K562 (cell line): ENCODE measurements at regions not wholly inside any gene's neighbourhood (a gene's known extent, or its start where the extent isn't known, plus 50 kb on each side); places are given as distances from the start of the nearest gene placed in this dataset.

Source experiments
- ARHGAP35 ChIP-seq: fragments of 450-650 bp; IDR thresholded peaks from 2 replicates; pipeline ENCODE4 v1.6.1; 2018; ENCODE audit not compliant: partially characterized antibody
- CXXC5 ChIP-seq: fragments of 250-450 bp; sonication (Bioruptor Pico); IDR thresholded peaks from 2 replicates; pipeline ENCODE4 v1.8.0; 2022; ENCODE audit warnings: inconsistent platforms, mild to moderate bottlenecking, moderate library complexity
- FOXJ2 ChIP-seq: fragments of 200-800 bp; sonication (Bioruptor generic); IDR thresholded peaks from 2 replicates; pipeline ENCODE4 v1.6.1; 2016; ENCODE audit warnings: missing genetic modification characterization, missing compliant biosample characterization
- GTF2E2 ChIP-seq: fragments of 200-800 bp; sonication (Bioruptor generic); IDR thresholded peaks from 2 replicates; pipeline ENCODE4 v1.6.1; 2016; ENCODE audit warnings: missing genetic modification characterization, missing compliant biosample characterization
- HIVEP1 ChIP-seq: fragments of 250-450 bp; sonication (Bioruptor Pico); IDR thresholded peaks from 2 replicates; pipeline ENCODE4 v1.4.0; 2020; ENCODE audit warnings: mild to moderate bottlenecking
- MAFK ChIP-seq: IDR thresholded peaks from 2 replicates; pipeline ENCODE4 v1.6.1; 2011; ENCODE audit warnings: low read length, improper control_type of control experiment
- NRF1 ChIP-seq, 2 experiments: fragments of 450-650 bp; IDR thresholded peaks in 1 of 2; conservative IDR thresholded peaks in 1 of 2; 2 replicates each; pipeline ENCODE4 v1.6.1; 2014; ENCODE audit warnings: mild to moderate bottlenecking in 2 of 2
- RAD21 ChIP-seq, 2 experiments: fragments of 250-450 bp in 1 of 2; fragments of 450-650 bp in 1 of 2; sonication (Bioruptor Pico) in 1 of 2; formaldehyde crosslinking in 1 of 2; IDR thresholded peaks in 1 of 2; conservative IDR thresholded peaks in 1 of 2; 2 replicates each; pipeline versions ENCODE4 v1.4.0 to v1.8.0; 2020 to 2022; ENCODE audit warnings: mild to moderate bottlenecking in 2 of 2, moderate library complexity in 1 of 2
- STAG1 ChIP-seq: sonication (generic); formaldehyde crosslinking; IDR thresholded peaks from 2 replicates; pipeline ENCODE4 v1.5.0; 2020; ENCODE audit warnings: missing genetic modification reagents, borderline replicate concordance
- ZNF239 ChIP-seq: fragments of 250-450 bp; sonication (Bioruptor Pico); IDR thresholded peaks from 2 replicates; pipeline ENCODE4 v1.4.0; 2020; ENCODE audit warnings: mild to moderate bottlenecking
- ZNF589 ChIP-seq: fragments of 200-800 bp; sonication (Bioruptor generic); IDR thresholded peaks from 2 replicates; pipeline ENCODE4 v1.6.1; 2016; ENCODE audit warnings: low read depth, missing genetic modification characterization, missing compliant biosample characterization
- ZNF79 ChIP-seq: fragments of 250-450 bp; sonication (Bioruptor Pico); IDR thresholded peaks from 2 replicates; pipeline ENCODE4 v1.4.0; 2020; ENCODE audit warnings: low read depth, mild to moderate bottlenecking, moderate library complexity
- TF ChIP-seq, protein P1 (sequence below): sonication (generic); formaldehyde crosslinking; IDR thresholded peaks from 2 replicates; pipeline ENCODE4 v1.9.0; 2022; ENCODE audit warnings: mild to moderate bottlenecking, missing genetic modification reagents
- TF ChIP-seq, protein P2 (sequence below): fragments of 450-650 bp; IDR thresholded peaks from 2 replicates; pipeline ENCODE4 v1.7.1; 2018; ENCODE audit warnings: mild to moderate bottlenecking, low read depth; ENCODE audit not compliant: partially characterized antibody
- TF ChIP-seq, protein P3 (sequence below): sonication (generic); formaldehyde crosslinking; IDR thresholded peaks from 2 replicates; pipeline ENCODE4 v1.8.1; 2023; ENCODE audit warnings: mild to moderate bottlenecking, missing genetic modification reagents
- TF ChIP-seq, protein P4 (sequence below): fragments of 250-450 bp; sonication (Bioruptor Pico); IDR thresholded peaks from 2 replicates; pipeline ENCODE4 v1.8.0; 2021; ENCODE audit warnings: moderate library complexity, mild to moderate bottlenecking, inconsistent platforms
- TF ChIP-seq, protein P5 (sequence below), 3 experiments: IDR thresholded peaks in 2 of 3; conservative IDR thresholded peaks in 1 of 3; 2 replicates each; pipeline ENCODE4 v1.5.1; 2011 to 2012; ENCODE audit warnings: low read length in 3 of 3, mild to moderate bottlenecking in 3 of 3, control low read depth in 2 of 3, improper control_type of control experiment in 1 of 3, inconsistent platforms in 1 of 3, low read depth in 1 of 3, mixed read lengths in 1 of 3, moderate library complexity in 1 of 3; ENCODE audit not compliant: insufficient read depth in 2 of 3

DNA sequence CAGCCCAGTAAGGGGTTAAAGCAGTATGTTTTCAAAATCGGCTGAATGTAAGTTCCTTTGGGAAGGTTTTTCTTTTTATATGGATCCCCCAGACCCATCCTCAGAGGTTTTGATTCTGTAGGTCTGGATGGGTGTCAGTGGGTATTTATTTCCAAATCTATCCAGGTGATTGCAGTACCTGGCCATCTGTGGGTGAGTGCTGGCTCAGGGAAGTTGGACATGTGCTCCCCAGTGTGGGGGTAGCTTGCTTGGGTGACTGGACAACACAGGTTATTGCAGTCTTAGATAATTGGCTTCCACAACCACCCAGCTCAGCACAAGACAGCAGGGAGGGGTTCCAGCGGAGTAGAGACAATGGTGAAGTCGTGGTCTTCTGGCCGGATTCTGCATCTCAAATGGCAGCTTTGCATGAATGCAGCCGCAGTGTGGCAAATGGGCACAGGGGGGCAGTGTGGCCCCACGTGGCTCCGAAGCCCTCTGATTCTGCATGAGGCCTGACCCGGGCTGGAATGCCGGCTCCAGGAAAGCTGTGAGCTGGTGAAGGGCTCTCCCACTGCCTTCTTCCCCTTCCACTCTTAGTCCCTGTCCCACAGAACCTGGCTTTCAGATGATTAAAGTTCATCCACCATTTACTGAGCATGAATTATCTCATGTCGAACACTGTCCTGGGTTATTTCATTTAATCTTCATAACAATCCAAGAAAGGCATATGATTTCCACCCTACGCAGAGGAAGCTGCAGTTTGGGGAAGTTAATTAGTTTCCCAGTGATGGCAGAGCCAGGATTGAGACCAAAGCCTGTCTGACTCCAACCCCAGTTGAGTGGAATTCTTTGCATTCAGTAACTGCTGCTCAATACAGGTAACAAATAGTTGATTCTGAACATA lies 64.5 kb upstream of the SYPL1 start (continued):
- TF ChIP-seq ZNF589 (CRISPR knock-in tag) (peak; percentile 73; the same call in 1 of the 2 replicates), RAD21 (CRISPR knock-in tag; conservative IDR thresholded peaks at IDR 0.05 in 1 of 2, IDR thresholded peaks at IDR 0.05 in 1 of 2) (peak; percentile 100), ZNF239 (CRISPR knock-in tag) (no peak), CXXC5 (CRISPR knock-in tag) (0 out of 2 replicates have a peak, but pooled peaks have one; percentile 39), ARHGAP35 (no peak), GTF2E2 (tag) (no peak), STAG1 (CRISPR knock-in tag) (peak; percentile 99), NRF1 (conservative IDR thresholded peaks at IDR 0.05 in 1 of 2, IDR thresholded peaks at IDR 0.05 in 1 of 2) (no peak), FOXJ2 (tag) (no peak), ZNF79 (CRISPR knock-in tag) (peak; percentile 7; the same call in 1 of the 2 replicates), HIVEP1 (CRISPR knock-in tag) (0 out of 2 replicates have a peak, but pooled peaks have one; percentile 61), MAFK (peak; percentile 39)
- TF ChIP-seq, protein P1, sequence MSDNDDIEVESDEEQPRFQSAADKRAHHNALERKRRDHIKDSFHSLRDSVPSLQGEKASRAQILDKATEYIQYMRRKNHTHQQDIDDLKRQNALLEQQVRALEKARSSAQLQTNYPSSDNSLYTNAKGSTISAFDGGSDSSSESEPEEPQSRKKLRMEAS (CRISPR knock-in tag): peak; percentile 80
- TF ChIP-seq, protein P2, sequence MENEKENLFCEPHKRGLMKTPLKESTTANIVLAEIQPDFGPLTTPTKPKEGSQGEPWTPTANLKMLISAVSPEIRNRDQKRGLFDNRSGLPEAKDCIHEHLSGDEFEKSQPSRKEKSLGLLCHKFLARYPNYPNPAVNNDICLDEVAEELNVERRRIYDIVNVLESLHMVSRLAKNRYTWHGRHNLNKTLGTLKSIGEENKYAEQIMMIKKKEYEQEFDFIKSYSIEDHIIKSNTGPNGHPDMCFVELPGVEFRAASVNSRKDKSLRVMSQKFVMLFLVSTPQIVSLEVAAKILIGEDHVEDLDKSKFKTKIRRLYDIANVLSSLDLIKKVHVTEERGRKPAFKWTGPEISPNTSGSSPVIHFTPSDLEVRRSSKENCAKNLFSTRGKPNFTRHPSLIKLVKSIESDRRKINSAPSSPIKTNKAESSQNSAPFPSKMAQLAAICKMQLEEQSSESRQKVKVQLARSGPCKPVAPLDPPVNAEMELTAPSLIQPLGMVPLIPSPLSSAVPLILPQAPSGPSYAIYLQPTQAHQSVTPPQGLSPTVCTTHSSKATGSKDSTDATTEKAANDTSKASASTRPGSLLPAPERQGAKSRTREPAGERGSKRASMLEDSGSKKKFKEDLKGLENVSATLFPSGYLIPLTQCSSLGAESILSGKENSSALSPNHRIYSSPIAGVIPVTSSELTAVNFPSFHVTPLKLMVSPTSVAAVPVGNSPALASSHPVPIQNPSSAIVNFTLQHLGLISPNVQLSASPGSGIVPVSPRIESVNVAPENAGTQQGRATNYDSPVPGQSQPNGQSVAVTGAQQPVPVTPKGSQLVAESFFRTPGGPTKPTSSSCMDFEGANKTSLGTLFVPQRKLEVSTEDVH: no peak
- TF ChIP-seq, protein P3, sequence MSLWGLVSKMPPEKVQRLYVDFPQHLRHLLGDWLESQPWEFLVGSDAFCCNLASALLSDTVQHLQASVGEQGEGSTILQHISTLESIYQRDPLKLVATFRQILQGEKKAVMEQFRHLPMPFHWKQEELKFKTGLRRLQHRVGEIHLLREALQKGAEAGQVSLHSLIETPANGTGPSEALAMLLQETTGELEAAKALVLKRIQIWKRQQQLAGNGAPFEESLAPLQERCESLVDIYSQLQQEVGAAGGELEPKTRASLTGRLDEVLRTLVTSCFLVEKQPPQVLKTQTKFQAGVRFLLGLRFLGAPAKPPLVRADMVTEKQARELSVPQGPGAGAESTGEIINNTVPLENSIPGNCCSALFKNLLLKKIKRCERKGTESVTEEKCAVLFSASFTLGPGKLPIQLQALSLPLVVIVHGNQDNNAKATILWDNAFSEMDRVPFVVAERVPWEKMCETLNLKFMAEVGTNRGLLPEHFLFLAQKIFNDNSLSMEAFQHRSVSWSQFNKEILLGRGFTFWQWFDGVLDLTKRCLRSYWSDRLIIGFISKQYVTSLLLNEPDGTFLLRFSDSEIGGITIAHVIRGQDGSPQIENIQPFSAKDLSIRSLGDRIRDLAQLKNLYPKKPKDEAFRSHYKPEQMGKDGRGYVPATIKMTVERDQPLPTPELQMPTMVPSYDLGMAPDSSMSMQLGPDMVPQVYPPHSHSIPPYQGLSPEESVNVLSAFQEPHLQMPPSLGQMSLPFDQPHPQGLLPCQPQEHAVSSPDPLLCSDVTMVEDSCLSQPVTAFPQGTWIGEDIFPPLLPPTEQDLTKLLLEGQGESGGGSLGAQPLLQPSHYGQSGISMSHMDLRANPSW (CRISPR knock-in tag): no peak
- TF ChIP-seq, protein P4, sequence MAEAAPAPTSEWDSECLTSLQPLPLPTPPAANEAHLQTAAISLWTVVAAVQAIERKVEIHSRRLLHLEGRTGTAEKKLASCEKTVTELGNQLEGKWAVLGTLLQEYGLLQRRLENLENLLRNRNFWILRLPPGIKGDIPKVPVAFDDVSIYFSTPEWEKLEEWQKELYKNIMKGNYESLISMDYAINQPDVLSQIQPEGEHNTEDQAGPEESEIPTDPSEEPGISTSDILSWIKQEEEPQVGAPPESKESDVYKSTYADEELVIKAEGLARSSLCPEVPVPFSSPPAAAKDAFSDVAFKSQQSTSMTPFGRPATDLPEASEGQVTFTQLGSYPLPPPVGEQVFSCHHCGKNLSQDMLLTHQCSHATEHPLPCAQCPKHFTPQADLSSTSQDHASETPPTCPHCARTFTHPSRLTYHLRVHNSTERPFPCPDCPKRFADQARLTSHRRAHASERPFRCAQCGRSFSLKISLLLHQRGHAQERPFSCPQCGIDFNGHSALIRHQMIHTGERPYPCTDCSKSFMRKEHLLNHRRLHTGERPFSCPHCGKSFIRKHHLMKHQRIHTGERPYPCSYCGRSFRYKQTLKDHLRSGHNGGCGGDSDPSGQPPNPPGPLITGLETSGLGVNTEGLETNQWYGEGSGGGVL (CRISPR knock-in tag): no peak
- TF ChIP-seq, protein P5, sequence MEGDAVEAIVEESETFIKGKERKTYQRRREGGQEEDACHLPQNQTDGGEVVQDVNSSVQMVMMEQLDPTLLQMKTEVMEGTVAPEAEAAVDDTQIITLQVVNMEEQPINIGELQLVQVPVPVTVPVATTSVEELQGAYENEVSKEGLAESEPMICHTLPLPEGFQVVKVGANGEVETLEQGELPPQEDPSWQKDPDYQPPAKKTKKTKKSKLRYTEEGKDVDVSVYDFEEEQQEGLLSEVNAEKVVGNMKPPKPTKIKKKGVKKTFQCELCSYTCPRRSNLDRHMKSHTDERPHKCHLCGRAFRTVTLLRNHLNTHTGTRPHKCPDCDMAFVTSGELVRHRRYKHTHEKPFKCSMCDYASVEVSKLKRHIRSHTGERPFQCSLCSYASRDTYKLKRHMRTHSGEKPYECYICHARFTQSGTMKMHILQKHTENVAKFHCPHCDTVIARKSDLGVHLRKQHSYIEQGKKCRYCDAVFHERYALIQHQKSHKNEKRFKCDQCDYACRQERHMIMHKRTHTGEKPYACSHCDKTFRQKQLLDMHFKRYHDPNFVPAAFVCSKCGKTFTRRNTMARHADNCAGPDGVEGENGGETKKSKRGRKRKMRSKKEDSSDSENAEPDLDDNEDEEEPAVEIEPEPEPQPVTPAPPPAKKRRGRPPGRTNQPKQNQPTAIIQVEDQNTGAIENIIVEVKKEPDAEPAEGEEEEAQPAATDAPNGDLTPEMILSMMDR (IDR thresholded peaks at IDR 0.05 in 2 of 3, conservative IDR thresholded peaks at IDR 0.05 in 1 of 3; ENCODE audit: insufficient read depth in 2 of 3, low read depth in 1 of 3, low read length in 3 of 3): peak; percentile 94 to 99 (median 99)
